Erythroblast (primary cell): ENCODE measurements at regions not wholly inside any gene's neighbourhood (a gene's known extent, or its start where the extent isn't known, plus 50 kb on each side); places are given as distances from the start of the nearest gene placed in this dataset.

ENCODE experiments used
- DNase-seq, 2 experiments: peaks; one replicate each; lab custom pipeline; 2025; lab: John Stamatoyannopoulos, UW
- GATA1 ChIP-seq: IDR thresholded peaks from 2 replicates; pipeline ENCODE4 v1.6.1; 2011; ENCODE audit warnings: low read depth, mild to moderate bottlenecking, control low read depth, low read length, moderate library complexity
- POLR2A ChIP-seq: IDR thresholded peaks from 2 replicates; pipeline ENCODE4 v1.6.1; 2011; ENCODE audit warnings: mild to moderate bottlenecking, low read length

DNA sequence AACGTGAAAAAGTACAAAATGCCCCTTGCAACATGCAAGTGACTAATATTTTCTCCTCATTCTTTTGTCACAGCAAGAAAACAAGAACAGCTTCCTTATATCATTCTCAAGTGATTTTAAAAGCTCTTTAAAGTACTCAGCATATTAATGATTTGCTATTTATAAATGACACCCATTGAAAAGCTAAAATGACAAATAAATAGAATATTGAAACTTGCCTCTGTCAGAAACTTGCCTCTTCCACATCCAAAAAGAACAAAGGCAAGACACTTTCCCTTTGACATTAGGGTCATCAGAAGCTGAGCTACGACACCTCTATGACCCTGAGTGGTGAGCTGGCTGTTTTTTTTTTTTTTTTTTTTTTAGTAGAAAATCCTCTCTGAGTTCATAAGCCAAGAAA is 339.6 kb upstream of the ITGA1 start:
- no peak for TF ChIP-seq POLR2A
- no peak for TF ChIP-seq GATA1
- no peak for DNase-seq

DNA sequence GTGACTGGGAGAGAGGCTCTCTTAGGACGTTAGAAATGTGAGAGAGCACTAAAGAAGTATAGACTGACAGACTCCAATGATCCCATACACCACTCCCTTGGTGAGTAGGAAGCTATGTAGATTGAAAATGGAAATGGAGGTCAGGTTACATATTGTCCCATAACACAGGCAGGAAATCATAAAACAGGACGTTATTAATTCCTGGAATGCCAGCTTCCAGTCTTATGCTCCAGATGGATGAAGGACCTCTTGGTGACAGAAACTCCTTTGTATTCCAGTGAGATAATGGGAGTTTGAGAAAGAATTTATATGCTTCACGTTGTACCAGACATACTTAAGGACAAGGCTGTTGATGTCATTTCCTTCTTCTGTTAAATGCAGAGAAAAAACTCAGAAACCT is 338.2 kb upstream of the ITGA1 start:
- TF ChIP-seq GATA1, result no peak
- no peak for TF ChIP-seq POLR2A
- DNase-seq, result no peak

DNA sequence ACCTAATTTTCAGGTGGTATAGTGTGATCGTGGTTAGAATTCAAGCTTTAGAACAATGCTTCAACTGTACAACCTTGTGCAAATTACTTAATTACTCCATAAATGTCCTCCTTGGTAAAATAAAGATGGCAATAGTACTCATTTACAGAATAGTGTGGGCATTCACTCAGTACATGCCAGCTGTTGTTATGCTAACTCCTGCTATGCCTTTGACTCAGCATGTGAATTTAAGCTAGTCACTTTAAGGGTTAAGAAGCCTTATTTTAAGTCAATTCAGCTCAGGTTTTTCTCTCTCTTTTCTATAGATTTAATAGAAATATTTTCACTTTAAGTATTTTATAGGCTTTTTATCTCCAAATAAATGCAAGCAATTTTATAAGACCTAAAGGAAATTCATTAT is 335.6 kb upstream of the ITGA1 start:
- DNase-seq, result no peak
- no peak for TF ChIP-seq GATA1
- no peak for TF ChIP-seq POLR2A

GRCh38 chr5:52453176-52453575 is 334.5 kb upstream of the ITGA1 start:
- no peak for DNase-seq
- TF ChIP-seq POLR2A (no peak), GATA1 (no peak)

DNA sequence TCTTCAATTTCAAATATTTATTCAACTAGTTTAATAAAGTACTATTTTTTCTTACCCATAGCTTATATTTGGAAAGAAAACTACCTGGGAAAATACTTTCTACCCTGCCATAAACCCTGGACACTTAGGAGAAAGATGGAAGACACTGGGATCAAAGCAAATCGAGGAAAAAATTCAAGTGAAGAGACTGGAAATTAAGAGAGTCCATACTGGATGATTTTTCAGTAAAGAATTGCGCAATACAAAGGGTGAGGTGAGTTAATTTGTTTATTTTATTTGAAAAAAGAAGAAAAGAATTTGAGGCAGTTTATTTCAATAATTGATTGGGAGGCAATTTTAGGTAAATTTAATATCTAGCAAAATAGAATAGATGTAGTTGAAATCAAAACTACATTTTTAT is 331.8 kb upstream of the ITGA1 start:
- DNase-seq, result no peak
- TF ChIP-seq POLR2A, result no peak
- TF ChIP-seq GATA1, result no peak

DNA sequence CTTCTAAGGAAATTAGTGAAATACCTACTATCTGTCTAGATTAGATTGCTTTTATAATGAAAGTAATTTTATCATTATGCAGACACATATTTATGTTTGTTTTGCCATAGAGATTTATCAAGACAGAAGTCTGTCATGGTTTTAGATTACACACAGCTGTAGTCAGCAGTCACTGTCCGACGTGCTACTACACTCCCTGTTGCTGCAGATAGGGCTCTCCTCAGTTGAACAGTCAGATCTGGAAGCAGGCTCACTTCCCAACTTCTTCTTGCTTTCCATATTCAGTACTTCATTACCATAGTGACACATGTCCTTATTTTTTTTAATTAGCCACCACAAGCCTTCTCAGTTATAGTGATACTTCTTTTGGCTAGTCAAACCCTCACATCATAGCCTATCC is 329.9 kb upstream of the ITGA1 start:
- no peak for DNase-seq
- TF ChIP-seq GATA1 (no peak), POLR2A (no peak)

- no peak for DNase-seq
- no peak for TF ChIP-seq POLR2A
- no peak for TF ChIP-seq GATA1
Measured at GRCh38 chr5:52466113-52466512, 321.6 kb upstream of the ITGA1 start.

GRCh38 chr5:52466749-52467520 is 320.8 kb upstream of the ITGA1 start:
- DNase-seq, result no peak
- TF ChIP-seq POLR2A, result no peak
- no peak for TF ChIP-seq GATA1

- DNase-seq, result no peak
- TF ChIP-seq POLR2A, result no peak
Measured at GRCh38 chr5:52468976-52469375, 318.7 kb upstream of the ITGA1 start.

DNA sequence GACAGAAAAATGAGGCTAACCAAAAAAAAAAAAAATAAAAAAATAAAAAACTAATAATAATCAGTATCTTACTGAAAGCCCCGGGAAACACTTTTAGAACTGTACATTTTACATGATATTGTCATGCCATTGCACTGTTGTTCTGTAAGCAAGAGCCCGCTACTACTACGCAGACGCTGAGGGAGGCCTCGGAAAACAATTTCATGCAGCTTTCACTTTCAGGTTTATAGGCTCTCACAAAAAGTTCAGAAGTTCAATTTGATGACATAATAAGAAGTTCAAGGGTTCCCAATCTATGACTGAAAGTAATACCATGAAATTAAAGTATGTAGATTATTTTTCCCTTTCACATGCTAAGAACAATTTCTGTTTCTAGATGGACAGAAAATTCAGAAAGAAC is 318.3 kb upstream of the ITGA1 start:
- DNase-seq, result no peak

GRCh38 chr5:52469835-52470234 is 317.9 kb upstream of the ITGA1 start:
- TF ChIP-seq GATA1, result no peak
- no peak for TF ChIP-seq POLR2A
- DNase-seq, result no peak

More for the DNA sequence above, 318.3 kb upstream of the ITGA1 start:
- TF ChIP-seq POLR2A, result no peak
- no peak for TF ChIP-seq GATA1

DNA sequence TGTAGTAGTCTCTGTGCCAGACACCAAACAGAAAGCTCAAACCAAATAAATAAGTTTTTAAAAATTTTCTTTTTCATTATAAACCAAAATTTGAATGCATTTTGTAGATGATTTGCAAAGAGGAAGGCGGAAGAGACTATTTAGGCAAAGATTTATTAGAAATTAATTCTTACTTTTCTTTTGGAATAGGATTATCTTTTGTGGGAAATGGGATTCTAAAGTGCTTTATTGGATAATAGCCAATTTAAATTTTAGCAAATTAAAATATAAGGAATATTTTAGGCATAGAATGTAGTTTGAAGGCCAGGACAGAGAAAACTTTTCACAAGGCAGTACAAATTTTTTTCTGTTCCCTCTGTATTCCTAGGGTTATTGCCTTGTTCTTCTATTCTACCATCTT is 311.4 kb upstream of the ITGA1 start:
- TF ChIP-seq GATA1, result no peak
- no peak for TF ChIP-seq POLR2A
- no peak for DNase-seq

DNA sequence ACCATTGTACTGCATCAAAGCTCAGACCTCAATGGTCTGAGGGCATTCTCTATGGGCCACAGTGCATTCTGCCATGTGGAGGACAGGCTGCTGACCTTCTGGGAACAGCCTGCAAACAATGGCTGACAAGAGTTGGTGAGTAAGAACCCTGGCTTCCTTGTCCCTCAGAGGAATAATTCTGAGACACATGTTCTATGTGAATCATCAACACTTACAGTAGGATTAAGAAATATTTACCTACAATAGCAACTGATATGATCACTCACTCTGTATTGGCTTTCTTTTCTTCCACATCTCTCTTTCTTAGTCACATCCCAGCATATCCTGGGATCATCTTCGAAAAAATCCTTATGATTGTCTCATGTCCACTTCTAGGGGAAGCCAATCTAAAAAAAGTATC is 306.5 kb upstream of the ITGA1 start:
- TF ChIP-seq GATA1, result no peak
- TF ChIP-seq POLR2A, result no peak
- DNase-seq, result no peak

- no peak for TF ChIP-seq POLR2A
- TF ChIP-seq GATA1, result no peak
- no peak for DNase-seq
Measured at GRCh38 chr5:52481851-52482250, 305.9 kb upstream of the ITGA1 start.

- DNase-seq, result no peak
- TF ChIP-seq POLR2A (no peak), GATA1 (no peak)
Measured at GRCh38 chr5:52491071-52491787, 296.5 kb upstream of the ITGA1 start.
